GM21737 (cell line): ENCODE measurements at regions not wholly inside any gene's neighbourhood (a gene's known extent, or its start where the extent isn't known, plus 50 kb on each side); places are given as distances from the start of the nearest gene placed in this dataset.

Experiments used
- ATAC-seq: cut with Tn5 transposase; IDR thresholded peaks from one replicate; pipeline ENCODE4 v1.9.1; 2021; ENCODE audit warnings: mild to moderate bottlenecking, moderate library complexity; ENCODE audit not compliant: unreplicated experiment

GRCh38 chr12:13597837-13598236 is 383.6 kb downstream of the GRIN2B start:
- no peak for ATAC-seq

GRCh38 chr12:13597166-13597565 is 384.2 kb downstream of the GRIN2B start:
- ATAC-seq = no peak

- no peak for ATAC-seq
Observed at GRCh38 chr12:13596714-13597113, 384.7 kb downstream of the GRIN2B start.

GRCh38 chr12:13595536-13596443 is 385.6 kb downstream of the GRIN2B start:
- no peak for ATAC-seq

- no peak for ATAC-seq
Observed at GRCh38 chr12:13594731-13595514, 386.5 kb downstream of the GRIN2B start.

GRCh38 chr12:13592063-13592942 is 389.1 kb downstream of the GRIN2B start:
- ATAC-seq = no peak

GRCh38 chr12:13591488-13591887 is 389.9 kb downstream of the GRIN2B start:
- ATAC-seq = no peak

- no peak for ATAC-seq
Observed at GRCh38 chr12:13591059-13591458, 390.3 kb downstream of the GRIN2B start.

- ATAC-seq = no peak
Observed at GRCh38 chr12:13588574-13588973, 392.0 kb downstream of the EMP1 start.

- ATAC-seq = no peak
Observed at GRCh38 chr12:13587721-13588390, 391.3 kb downstream of the EMP1 start.

GRCh38 chr12:13586361-13586760 is 389.8 kb downstream of the EMP1 start:
- ATAC-seq = no peak

GRCh38 chr12:13584541-13584940 is 388.0 kb downstream of the EMP1 start:
- ATAC-seq = no peak

GRCh38 chr12:13583630-13584029 is 387.1 kb downstream of the EMP1 start:
- ATAC-seq = no peak

- no peak for ATAC-seq
Observed at GRCh38 chr12:13582421-13582820, 385.9 kb downstream of the EMP1 start.

- ATAC-seq = no peak
Observed at GRCh38 chr12:13581031-13581430, 384.5 kb downstream of the EMP1 start.

- no peak for ATAC-seq
Observed at GRCh38 chr12:13580206-13580605, 383.7 kb downstream of the EMP1 start.

GRCh38 chr12:13576935-13577500 is 380.5 kb downstream of the EMP1 start:
- ATAC-seq = no peak

GRCh38 chr12:13573698-13574321 is 377.3 kb downstream of the EMP1 start:
- ATAC-seq = no peak

GRCh38 chr12:13571035-13571434 is 374.5 kb downstream of the EMP1 start:
- no peak for ATAC-seq
